BJ (cell line): ENCODE measurements at regions not wholly inside any gene's neighbourhood (a gene's known extent, or its start where the extent isn't known, plus 50 kb on each side); places are given as distances from the start of the nearest gene placed in this dataset.

Experiments used
- CTCF ChIA-PET: fragments of 350-600 bp; formaldehyde crosslinking; extraction: SDS; loops from one replicate; lab custom pipeline; 2021; ENCODE audit warnings: antibody characterized with exemption, inconsistent platforms; lab: Yijun Ruan, JAX
- POLR2A ChIA-PET: fragments of 300-600 bp; sonication (Branson Sonifier 250); formaldehyde crosslinking; extraction: SDS; loops from one replicate; lab custom pipeline; 2021; ENCODE audit warnings: antibody characterized with exemption; lab: Charles Lee
- DNase-seq: peaks from one replicate; pipeline ENCODE4 v3.0.0-alpha.2; 2011; ENCODE audit warnings: low read depth
- H3K27me3 ChIP-seq: 2 replicates; pipeline ENCODE4 v1.6.0; 2011; ENCODE audit warnings: low read length; ENCODE audit not compliant: control insufficient read depth, insufficient read depth
- H3K36me3 ChIP-seq: 2 replicates; pipeline ENCODE4 v1.5.1; 2011; ENCODE audit warnings: low read length; ENCODE audit not compliant: control insufficient read depth, insufficient read depth
- H3K4me3 ChIP-seq: 2 replicates; pipeline ENCODE4 v1.5.1; 2011; ENCODE audit warnings: low read depth, mild to moderate bottlenecking, control low read depth, low read length
- CTCF ChIP-seq: IDR thresholded peaks from 2 replicates; pipeline ENCODE4 v1.5.1; 2011; ENCODE audit warnings: low read depth, mild to moderate bottlenecking, control low read depth, inconsistent platforms, low read length, moderate library complexity; ENCODE audit not compliant: insufficient read depth

- no peak for TF ChIP-seq CTCF
- H3K4me3 ChIP-seq: no peak overlapping the region
- no peaks in the 10 kb centered on the region for H3K36me3 ChIP-seq
- CTCF ChIA-PET: no interaction called here
- POLR2A ChIA-PET: no interaction called here
- H3K27me3 ChIP-seq: no peaks in the 10 kb centered on the region
- DNase-seq: no peak
Observed at GRCh38 chr3:148266341-148266740, 431.4 kb upstream of the AGTR1 start.

GRCh38 chr3:148269816-148270215 is 427.9 kb upstream of the AGTR1 start:
- ChIA-PET POLR2A (no interaction called here), CTCF (no interaction called here)
- H3K4me3 ChIP-seq: no peak overlapping the region
- DNase-seq: no peak
- H3K36me3 ChIP-seq: no peaks in the 10 kb centered on the region
- no peak for TF ChIP-seq CTCF
- no peaks in the 10 kb centered on the region for H3K27me3 ChIP-seq

- DNase-seq: no peak
- ChIA-PET CTCF (no interaction called here), POLR2A (no interaction called here)
- Histone ChIP-seq H3K27me3 (no peaks in the 10 kb centered on the region), H3K36me3 (no peaks in the 10 kb centered on the region), H3K4me3 (no peak overlapping the region)
- no peak for TF ChIP-seq CTCF
Observed at GRCh38 chr3:148280623-148281242, 417.0 kb upstream of the AGTR1 start.

GRCh38 chr3:148289159-148289558 is 408.5 kb upstream of the AGTR1 start:
- H3K27me3 ChIP-seq: no peaks in the 10 kb centered on the region
- no peak overlapping the region for H3K4me3 ChIP-seq
- no peak for TF ChIP-seq CTCF
- no peaks in the 10 kb centered on the region for H3K36me3 ChIP-seq
- DNase-seq: no peak
- ChIA-PET CTCF (no interaction called here), POLR2A (no interaction called here)

- H3K27me3 ChIP-seq: no peaks in the 10 kb centered on the region
- POLR2A ChIA-PET: no interaction called here
- DNase-seq: no peak
- CTCF ChIA-PET: interaction anchor here (1.6 kb wide), 1 partner anchor 12 kb away, joined by 6 read pairs; no protein-coding TSS in a partner anchor
- no peak for TF ChIP-seq CTCF
- no peak overlapping the region for H3K4me3 ChIP-seq
- no peaks in the 10 kb centered on the region for H3K36me3 ChIP-seq
Observed at GRCh38 chr3:148297013-148297412, 400.7 kb upstream of the AGTR1 start.
